Hippocampal formation (tissue), 2 donors: ENCODE measurements at regions not wholly inside any gene's neighbourhood (a gene's known extent, or its start where the extent isn't known, plus 50 kb on each side); places are given as distances from the start of the nearest gene placed in this dataset.
"Not testable (repeated sequence)": the region's sequence is repeated elsewhere in the genome, so short reads cannot be mapped to it uniquely, and the experiment has no call there.

ENCODE experiments used
- DNase-seq, 2 donors: peaks; one replicate each; lab custom pipeline; 2025; lab: John Stamatoyannopoulos, UW

- no peak for DNase-seq
Measured at GRCh38 chr4:62676962-62677361, 1476.8 kb downstream of the ADGRL3 start.

DNA sequence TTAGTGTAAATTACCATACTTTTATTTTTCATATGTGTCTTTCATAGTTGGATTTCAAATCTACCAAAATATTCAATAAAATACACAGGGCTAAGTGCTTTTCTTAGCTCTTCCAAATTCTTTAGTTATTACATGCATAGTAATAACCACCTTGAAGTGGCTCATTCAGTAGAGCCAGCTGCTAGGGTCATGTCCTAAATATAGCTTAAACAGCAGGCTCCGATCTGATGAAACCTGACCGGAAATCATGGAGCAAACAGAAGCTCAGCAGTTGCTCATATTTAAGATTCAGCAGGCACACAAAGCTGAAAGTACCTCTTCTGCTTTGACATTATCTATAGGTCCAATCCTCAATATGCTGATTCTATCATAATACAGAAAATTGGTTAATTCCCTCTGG lies 1470.4 kb downstream of the ADGRL3 start:
- DNase-seq = no peak

DNA sequence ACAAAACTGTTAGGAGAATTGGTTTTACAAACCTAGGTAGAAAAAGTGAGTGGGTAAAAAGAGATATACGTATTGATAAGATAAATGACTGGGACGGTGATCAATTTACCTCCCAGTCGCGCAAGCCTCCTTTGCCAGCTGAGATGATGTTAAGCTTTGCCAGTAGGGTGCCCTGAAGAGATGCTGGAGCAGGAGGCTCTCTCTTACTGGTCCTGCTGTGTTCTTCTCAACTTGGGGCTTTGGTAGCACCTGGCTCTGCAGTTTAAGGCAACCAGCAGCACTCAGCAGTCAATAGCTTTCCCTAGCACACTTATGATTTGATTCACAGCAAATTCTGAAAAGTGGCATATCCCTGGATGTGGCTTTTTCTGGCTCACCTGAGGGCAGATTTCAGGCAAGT lies 1461.7 kb downstream of the ADGRL3 start:
- no peak for DNase-seq

DNA sequence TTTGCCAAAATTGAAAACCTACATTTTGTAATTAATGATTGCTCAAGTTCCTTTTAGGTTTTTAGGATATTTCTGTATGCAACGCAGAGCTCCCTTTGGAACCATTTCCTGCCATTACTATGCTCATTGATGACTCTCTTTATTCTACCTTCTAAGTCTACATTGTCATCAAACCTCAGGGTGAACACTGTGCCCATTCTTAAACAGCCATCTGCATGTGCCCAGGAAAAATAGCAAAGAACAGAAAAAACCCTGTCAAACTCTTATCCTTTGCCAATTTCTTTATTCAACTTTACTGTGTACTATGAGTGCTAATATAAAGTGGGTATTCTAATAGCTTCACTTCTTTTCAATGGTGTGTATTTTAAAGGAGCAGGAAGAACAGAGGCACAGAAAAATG lies 1455.9 kb downstream of the ADGRL3 start:
- DNase-seq = no peak

GRCh38 chr4:62644372-62644771 lies 1444.2 kb downstream of the ADGRL3 start:
- DNase-seq = no peak

DNA sequence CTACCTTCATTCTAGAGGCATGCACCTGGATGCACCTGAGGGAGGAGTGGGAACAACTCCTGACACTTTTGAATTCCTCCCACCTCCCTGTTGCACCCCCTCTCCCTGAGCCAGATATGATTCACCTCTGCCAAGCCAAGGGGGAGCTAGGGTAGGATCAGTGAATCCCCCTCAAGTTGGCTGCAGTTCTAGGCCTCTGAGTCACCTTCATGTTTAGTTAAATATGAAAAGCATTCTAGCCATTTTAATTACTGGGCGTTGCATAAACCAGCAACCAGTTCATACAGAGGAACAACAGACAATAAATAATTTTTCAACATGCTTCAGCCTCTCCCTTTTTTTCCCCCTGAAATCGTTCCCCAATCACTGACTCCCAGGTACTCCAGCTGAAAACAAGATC lies 1440.2 kb downstream of the ADGRL3 start:
- no peak for DNase-seq

GRCh38 chr4:62627671-62628070 lies 1427.5 kb downstream of the ADGRL3 start:
- DNase-seq = no peak

GRCh38 chr4:62627141-62627540 lies 1427.0 kb downstream of the ADGRL3 start:
- DNase-seq = no peak

DNA sequence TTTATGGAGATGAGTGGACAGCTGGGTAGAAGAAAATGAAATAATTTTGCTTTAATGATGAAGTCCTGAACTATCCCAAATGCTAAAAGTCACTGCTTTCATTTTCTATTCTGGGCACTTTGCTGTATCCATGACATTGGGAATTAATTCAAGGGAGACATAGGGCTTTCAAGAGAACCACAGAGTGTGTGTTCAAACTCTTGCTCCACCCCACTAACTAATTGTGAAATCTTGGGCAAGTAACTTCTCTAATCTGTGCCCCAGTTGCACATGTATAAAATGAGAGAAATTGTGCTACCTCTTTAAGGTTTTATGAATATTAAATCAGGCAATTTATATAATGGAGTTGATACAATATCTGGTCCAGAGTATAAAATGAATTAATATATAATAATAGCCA lies 1422.0 kb downstream of the ADGRL3 start:
- no peak for DNase-seq

GRCh38 chr4:62619971-62620370 lies 1419.8 kb downstream of the ADGRL3 start:
- DNase-seq = no peak

DNA sequence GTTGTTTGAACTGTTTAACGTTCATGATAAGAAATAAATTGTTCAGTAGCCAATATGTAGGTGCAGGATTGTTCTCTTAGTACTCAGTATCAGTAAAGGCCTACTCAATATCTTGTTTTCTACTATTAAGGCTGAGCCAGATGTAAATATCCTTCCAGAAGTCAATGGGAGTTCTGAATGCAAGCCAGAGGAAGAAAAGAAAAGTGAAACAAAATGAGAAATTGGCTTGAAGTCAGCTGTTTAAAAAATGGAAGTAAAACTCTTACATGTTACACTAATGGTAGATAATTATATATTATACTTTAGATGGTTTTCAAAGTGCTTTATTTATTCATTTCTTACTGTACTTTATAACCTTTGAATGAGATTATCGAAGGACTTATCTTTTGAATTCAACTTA lies 1417.9 kb downstream of the ADGRL3 start:
- DNase-seq = no peak

DNA sequence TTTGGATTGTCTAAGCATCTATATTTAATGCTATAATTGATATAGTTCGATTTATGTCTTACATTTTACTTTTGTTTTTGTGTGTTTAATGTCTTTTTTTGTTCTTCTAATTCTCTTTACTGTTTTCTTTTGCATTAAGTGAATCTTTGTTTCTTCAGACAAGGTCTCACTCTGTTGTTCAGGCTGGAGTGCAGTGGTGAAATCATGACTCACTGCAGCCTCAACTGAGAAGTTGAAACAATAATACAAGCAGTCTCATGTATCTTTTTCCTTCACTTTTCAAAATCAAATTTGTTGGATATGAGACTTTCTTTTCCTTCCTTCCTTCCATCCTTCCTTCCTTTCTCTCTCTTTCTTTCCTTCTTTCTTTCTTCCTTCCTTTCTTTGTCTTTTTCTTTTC lies 1401.6 kb downstream of the ADGRL3 start:
- no peak for DNase-seq

DNA sequence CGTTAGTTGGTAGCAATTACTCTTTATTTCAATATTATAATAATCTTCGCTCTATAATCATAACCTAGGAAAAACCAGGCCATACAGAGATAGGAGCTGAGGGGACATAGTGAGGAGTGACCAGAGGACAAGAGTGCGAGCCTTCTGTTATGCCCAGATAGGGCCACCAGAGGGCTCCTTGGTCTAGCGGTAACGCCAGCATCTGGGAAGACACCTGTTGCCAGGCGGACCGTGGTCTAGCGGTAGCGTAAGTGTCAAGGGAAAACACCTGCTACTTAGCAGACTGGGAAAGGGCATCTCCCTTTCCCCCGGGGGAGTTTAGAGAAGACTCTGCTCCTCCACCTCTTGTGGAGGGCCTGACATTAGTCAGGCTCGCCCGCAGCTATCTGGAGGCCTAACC lies 1395.1 kb downstream of the ADGRL3 start:
- not testable (repeated sequence) for DNase-seq

DNA sequence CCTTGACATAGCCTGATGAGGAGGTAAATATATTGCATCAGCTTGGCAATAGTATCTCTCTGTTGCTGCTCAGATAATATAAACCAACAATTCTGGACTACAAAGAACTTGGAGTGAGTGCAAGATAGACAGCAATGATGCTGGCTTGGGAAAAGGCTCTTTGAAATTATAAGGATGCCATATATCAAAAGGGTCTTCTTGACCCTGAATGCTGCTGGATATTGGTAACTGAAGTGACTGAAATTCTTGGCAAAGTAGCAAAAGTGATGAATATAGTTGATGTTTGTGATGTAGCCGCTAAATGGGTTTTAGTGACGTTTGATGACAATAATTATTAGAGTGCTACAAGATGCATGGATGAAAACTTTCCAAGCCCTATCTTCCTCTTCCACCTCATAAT lies 1391.6 kb downstream of the ADGRL3 start:
- DNase-seq = no peak

DNA sequence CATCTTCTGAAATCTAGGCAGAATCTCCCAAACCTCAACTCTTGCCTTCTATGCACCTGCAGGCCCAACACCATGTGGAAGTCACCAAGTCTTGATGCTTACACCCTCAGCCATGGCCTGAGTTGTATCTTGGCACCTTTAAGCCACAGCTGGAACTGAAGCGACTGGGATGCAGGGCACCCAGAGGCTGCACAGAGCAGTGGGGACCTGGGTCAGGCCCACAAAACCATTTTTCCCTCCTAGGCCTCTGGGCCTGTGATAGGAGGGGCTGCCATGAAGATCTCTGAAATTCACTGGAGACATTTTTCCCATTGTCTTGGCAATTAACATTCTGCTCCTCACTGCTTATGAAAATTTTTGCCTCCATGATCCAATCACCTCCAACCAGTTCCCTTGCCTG lies 1388.5 kb downstream of the ADGRL3 start:
- DNase-seq = no peak

GRCh38 chr4:62571494-62571893 lies 1371.4 kb downstream of the ADGRL3 start:
- DNase-seq = no peak

- no peak for DNase-seq
Measured at GRCh38 chr4:62560858-62561257, 1360.7 kb downstream of the ADGRL3 start.

DNA sequence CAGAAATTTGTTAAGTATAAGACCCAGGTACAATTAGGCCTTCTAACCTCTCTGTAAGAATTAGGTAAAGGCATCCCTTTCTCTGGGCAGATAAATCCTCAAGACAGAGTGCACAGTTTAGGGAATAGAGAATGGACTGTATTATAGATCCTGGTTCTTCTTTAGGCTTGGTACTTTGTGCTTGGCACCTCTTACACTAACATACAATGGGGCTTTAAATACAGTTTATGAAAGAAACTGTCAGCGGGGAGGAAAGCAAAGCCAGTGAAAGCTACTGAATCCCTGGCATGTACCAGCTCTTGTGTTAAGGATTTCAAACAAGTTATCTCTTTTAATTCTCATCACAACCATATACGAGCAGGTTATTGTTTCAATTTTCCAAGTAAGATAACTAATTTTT lies 1350.0 kb downstream of the ADGRL3 start:
- DNase-seq = no peak

GRCh38 chr4:62549601-62550000 lies 1349.5 kb downstream of the ADGRL3 start:
- no peak for DNase-seq

- DNase-seq = no peak
Measured at GRCh38 chr4:62548765-62549164, 1348.6 kb downstream of the ADGRL3 start.

- DNase-seq = no peak
Measured at GRCh38 chr4:62548108-62548524, 1348.0 kb downstream of the ADGRL3 start.

DNA sequence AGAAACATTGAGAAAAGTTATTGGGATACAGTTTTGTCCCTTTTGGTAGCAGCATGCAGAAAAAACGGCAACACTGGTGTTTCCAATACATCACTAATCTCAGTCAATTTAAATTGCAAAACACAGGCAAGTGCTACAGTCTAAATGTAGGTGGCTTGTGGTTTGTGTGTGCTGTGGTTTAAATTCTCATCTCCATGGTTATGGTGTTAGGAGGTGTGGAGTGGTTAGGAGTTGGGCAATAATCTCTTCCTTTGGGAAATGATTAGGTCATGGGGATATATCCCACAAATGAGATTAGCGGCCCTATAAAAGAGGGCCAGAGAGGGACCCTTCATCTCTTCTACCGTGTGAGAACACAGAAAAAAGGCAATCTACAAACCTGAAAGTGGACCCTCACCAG lies 1344.3 kb downstream of the ADGRL3 start:
- no peak for DNase-seq

GRCh38 chr4:62543002-62543401 lies 1342.9 kb downstream of the ADGRL3 start:
- no peak for DNase-seq

GRCh38 chr4:62533573-62533972 lies 1333.4 kb downstream of the ADGRL3 start:
- DNase-seq = no peak

DNA sequence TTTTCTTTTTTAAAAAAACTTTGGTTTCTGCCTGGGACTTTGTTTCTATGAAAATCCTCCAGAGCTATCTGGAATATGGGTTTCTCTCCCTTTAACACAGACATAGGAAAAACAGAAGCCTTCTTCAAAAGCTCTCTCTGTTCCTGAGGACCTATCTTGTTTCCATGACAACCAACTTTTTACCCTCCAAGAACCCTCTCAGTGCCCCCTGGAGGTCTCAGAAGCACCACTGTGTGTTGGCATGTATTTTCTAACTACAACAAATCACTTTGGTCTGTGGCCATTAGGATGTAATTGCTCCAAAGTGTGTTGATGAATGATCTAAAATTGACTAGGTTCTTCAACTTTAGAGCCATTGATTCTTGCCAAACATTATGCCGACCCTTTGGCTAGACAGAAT lies 1331.6 kb downstream of the ADGRL3 start:
- no peak for DNase-seq
